Kidney (tissue), 13 donors: ENCODE measurements at regions not wholly inside any gene's neighbourhood (a gene's known extent, or its start where the extent isn't known, plus 50 kb on each side); places are given as distances from the start of the nearest gene placed in this dataset.

Experiments
- DNase-seq, 5 donors: peaks; one replicate each; pipeline ENCODE4 v3.0.0-alpha.2; 2013 to 2020
- FAIRE-seq: peaks from 2 replicates; lab custom pipeline; 2012; peaks lifted over from hg19 to GRCh38; lab: Jason Lieb, UNC
- H3K27ac ChIP-seq, 2 donors: one replicate each; pipeline ENCODE4 v1.7.0; 2013; ENCODE audit warnings: low read depth in 2 of 2, low read length in 2 of 2, inconsistent platforms in 1 of 2
- H3K27me3 ChIP-seq: one replicate; pipeline ENCODE4 v1.7.1; 2013; ENCODE audit warnings: low read length, inconsistent platforms; ENCODE audit not compliant: control insufficient read depth, insufficient read depth
- H3K36me3 ChIP-seq, 3 donors: one replicate each; pipeline versions ENCODE4 v1.7.0 to v1.7.1; 2013; ENCODE audit warnings: low read length in 3 of 3, control low read depth in 1 of 3, inconsistent platforms in 1 of 3; ENCODE audit not compliant: insufficient read depth in 3 of 3, control insufficient read depth in 2 of 3
- H3K4me1 ChIP-seq, 3 donors: one replicate each; pipeline versions ENCODE4 v1.7.0 to v1.7.1; 2013; ENCODE audit warnings: low read length in 3 of 3, inconsistent platforms in 1 of 3, low read depth in 1 of 3; ENCODE audit not compliant: control insufficient read depth in 2 of 3, insufficient read depth in 2 of 3
- H3K4me3 ChIP-seq, 3 donors: one replicate each; pipeline versions ENCODE4 v1.7.0 to v1.8.1; 2013; ENCODE audit warnings: low read length in 3 of 3, control low read depth in 1 of 3, inconsistent platforms in 1 of 3
- H3K9ac ChIP-seq, 3 donors: one replicate each; pipeline versions ENCODE4 v1.7.0 to v1.7.1; 2013; ENCODE audit warnings: low read length in 3 of 3, control low read depth in 1 of 3, inconsistent platforms in 1 of 3
- H3K9me3 ChIP-seq, 3 donors: one replicate each; pipeline versions ENCODE4 v1.7.0 to v1.7.1; 2013; ENCODE audit warnings: low read length in 3 of 3, control low read depth in 1 of 3, inconsistent platforms in 1 of 3; ENCODE audit not compliant: control insufficient read depth in 2 of 3, insufficient read depth in 1 of 3
- intact Hi-C: fragments of 100-400 bp; cut with DNase I; formaldehyde crosslinking; loops from one replicate; pipeline ENCODE4 v1.11.1; 2022
- TF ChIP-seq, protein P1 (sequence below): IDR thresholded peaks from 3 replicates; pipeline ENCODE4 v1.5.1; 2012; ENCODE audit warnings: mild to moderate bottlenecking, moderate library complexity, borderline replicate concordance; ENCODE audit not compliant: insufficient read depth; ENCODE audit errors: extremely low read depth
- donor health status: control.
- donor health status: control.
- donor health status: control.
- donor health status: control.
- donor health status: control.
- donor health status: DM: yes; HTN: yes; CAD: no.
- donor health status: Normal renal cell carcinoma (clear cell type).

- Histone ChIP-seq H3K9ac (no peak overlapping the region), H3K9me3 (no peaks in the 10 kb centered on the region), H3K27me3 (no peaks in the 10 kb centered on the region), H3K4me1 (no peaks in the 10 kb centered on the region), H3K27ac (no peak overlapping the region), H3K4me3 (no peak overlapping the region), H3K36me3 (no peaks in the 10 kb centered on the region)
- TF ChIP-seq, protein P1, sequence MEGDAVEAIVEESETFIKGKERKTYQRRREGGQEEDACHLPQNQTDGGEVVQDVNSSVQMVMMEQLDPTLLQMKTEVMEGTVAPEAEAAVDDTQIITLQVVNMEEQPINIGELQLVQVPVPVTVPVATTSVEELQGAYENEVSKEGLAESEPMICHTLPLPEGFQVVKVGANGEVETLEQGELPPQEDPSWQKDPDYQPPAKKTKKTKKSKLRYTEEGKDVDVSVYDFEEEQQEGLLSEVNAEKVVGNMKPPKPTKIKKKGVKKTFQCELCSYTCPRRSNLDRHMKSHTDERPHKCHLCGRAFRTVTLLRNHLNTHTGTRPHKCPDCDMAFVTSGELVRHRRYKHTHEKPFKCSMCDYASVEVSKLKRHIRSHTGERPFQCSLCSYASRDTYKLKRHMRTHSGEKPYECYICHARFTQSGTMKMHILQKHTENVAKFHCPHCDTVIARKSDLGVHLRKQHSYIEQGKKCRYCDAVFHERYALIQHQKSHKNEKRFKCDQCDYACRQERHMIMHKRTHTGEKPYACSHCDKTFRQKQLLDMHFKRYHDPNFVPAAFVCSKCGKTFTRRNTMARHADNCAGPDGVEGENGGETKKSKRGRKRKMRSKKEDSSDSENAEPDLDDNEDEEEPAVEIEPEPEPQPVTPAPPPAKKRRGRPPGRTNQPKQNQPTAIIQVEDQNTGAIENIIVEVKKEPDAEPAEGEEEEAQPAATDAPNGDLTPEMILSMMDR = no peak
- FAIRE-seq (no peak), DNase-seq (no peak)
- intact Hi-C loops = no loop called here
Measured at GRCh38 chr11:130666781-130667251, 218.4 kb downstream of the ADAMTS15 start.

GRCh38 chr11:130668751-130669150 lies 220.3 kb downstream of the ADAMTS15 start:
- TF ChIP-seq, protein P1 = no peak
- FAIRE-seq (no peak), DNase-seq (no peak)
- Histone ChIP-seq H3K9me3 (no peaks in the 10 kb centered on the region), H3K4me3 (no peak overlapping the region), H3K9ac (no peak overlapping the region), H3K27me3 (no peaks in the 10 kb centered on the region), H3K4me1 (no peaks in the 10 kb centered on the region), H3K27ac (no peak overlapping the region), H3K36me3 (no peaks in the 10 kb centered on the region)
- intact Hi-C loops = no loop called here

DNA sequence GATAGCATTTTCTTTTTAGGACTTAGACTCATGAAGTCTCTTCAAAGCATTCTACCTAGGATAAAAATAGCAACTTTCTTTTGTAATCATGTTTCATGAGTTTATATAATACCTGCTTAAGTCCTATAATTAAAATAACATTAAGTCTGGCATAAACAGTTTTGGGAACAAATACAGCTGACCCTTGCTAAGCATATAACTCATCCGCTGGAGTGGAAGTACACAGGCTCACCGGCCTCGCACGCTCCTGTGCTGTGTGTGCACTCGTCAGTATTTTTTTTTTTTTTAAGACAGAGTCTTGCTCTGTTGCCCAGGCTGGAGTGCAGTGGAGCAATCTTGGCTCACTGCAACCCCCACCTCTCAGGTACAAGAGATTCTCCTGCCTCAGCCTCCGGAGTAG lies 221.8 kb downstream of the ADAMTS15 start:
- Histone ChIP-seq H3K4me1 (peaks cover 0 to 5% (median 0%) of the 10 kb centered on the region in 3 donors), H3K27me3 (no peaks in the 10 kb centered on the region), H3K9me3 (no peaks in the 10 kb centered on the region), H3K27ac (no peak overlapping the region), H3K4me3 (no peak overlapping the region), H3K9ac (no peak overlapping the region), H3K36me3 (no peaks in the 10 kb centered on the region)
- DNase-seq (no peak), FAIRE-seq (no peak)
- TF ChIP-seq, protein P1 = no peak
- intact Hi-C loops = no loop called here
